ENCODE measurements at regions not wholly inside any gene's neighbourhood (a gene's known extent, or its start where the extent isn't known, plus 50 kb on each side); places are given as distances from the start of the nearest gene placed in this dataset.

DNA sequence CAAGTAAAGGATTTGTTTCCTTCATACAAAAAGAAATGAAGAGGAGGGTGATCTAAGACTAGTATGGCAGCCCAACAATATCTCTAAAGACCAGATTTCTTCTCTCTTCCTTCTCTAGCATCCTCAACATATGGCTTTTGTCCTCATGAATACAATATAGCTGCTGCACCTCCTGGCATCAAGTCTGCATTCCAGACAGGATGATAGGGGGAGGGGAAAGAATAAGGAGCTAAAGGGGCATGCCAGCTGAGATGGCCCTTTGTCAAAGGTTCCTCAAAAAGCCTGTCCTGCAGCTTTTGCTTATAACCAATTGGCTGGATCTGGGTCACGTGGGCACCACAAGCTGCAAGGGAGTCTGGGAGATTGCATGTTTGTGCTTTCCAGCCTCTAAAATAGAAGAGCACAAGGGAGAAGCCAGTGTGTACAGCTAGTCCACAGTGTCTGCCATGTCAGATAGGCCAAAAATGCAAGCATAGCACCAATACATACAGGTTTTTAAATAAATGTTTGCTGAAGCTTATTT lies 132.6 kb downstream of the BCOR start:
- no peak for TF ChIP-seq CTCF (IDR thresholded peaks at IDR 0.05; ENCODE audit: low read depth, low read length)
- no peak for TF ChIP-seq EZH2phosphoT487 (IDR thresholded peaks at IDR 0.05; ENCODE audit: low read depth)

Data from OCI-LY3 (cell line).